GM23338 (cell line): ENCODE measurements at regions not wholly inside any gene's neighbourhood (a gene's known extent, or its start where the extent isn't known, plus 50 kb on each side); places are given as distances from the start of the nearest gene placed in this dataset.
A peak's percentile ranks its signal among the peaks of the same experiment; 100 is the strongest.

Experiments
- ATAC-seq: fragments of 200-7000 bp; cut with Tn5 transposase; 3 replicates; pipeline ENCODE4 v1.9.1; 2020
- DNase-seq: peaks from one replicate; pipeline ENCODE4 v3.0.0-alpha.2; 2015; ENCODE audit warnings: low spot score
- H2AFZ ChIP-seq: fragments of 200-600 bp; sonication (generic); 2 replicates; pipeline ENCODE4 v1.8.0; 2016; ENCODE audit warnings: antibody characterized with exemption, mild to moderate bottlenecking, moderate library complexity
- H3F3A ChIP-seq: fragments of 200-600 bp; sonication (generic); replicated peaks from 2 replicates; pipeline ENCODE4 v1.8.0; 2017; ENCODE audit warnings: antibody characterized with exemption, mixed run types, low read depth
- H3K27ac ChIP-seq: fragments of 200-600 bp; sonication (generic); 2 replicates; pipeline ENCODE4 v1.6.1; 2016; ENCODE audit warnings: low read depth
- H3K27me3 ChIP-seq: fragments of 200-600 bp; sonication (generic); 2 replicates; pipeline ENCODE4 v1.8.0; 2016; ENCODE audit warnings: mild to moderate bottlenecking, mixed run types, moderate library complexity; ENCODE audit not compliant: insufficient read depth
- H3K36me3 ChIP-seq: fragments of 200-600 bp; sonication (generic); 2 replicates; pipeline ENCODE4 v1.8.0; 2016; ENCODE audit warnings: mild to moderate bottlenecking; ENCODE audit not compliant: insufficient read depth
- H3K4me1 ChIP-seq: fragments of 200-600 bp; sonication (generic); 2 replicates; pipeline ENCODE4 v1.8.0; 2016; ENCODE audit warnings: mild to moderate bottlenecking, moderate library complexity; ENCODE audit not compliant: insufficient read depth
- H3K4me2 ChIP-seq: fragments of 200-600 bp; sonication (generic); 2 replicates; pipeline ENCODE4 v1.7.1; 2017; ENCODE audit warnings: mixed run types
- H3K4me3 ChIP-seq: fragments of 200-600 bp; sonication (generic); 2 replicates; pipeline ENCODE4 v1.6.1; 2016; ENCODE audit warnings: mixed run types
- H3K79me2 ChIP-seq: fragments of 200-600 bp; sonication (generic); replicated peaks from 2 replicates; pipeline ENCODE4 v1.8.0; 2017; ENCODE audit warnings: mild to moderate bottlenecking; ENCODE audit not compliant: insufficient read depth
- H3K9me2 ChIP-seq: fragments of 200-600 bp; sonication (generic); 2 replicates; pipeline ENCODE4 v1.8.0; 2017; ENCODE audit not compliant: insufficient read depth
- H4K20me1 ChIP-seq: fragments of 200-600 bp; sonication (generic); replicated peaks from 2 replicates; pipeline ENCODE4 v1.8.0; 2017; ENCODE audit warnings: mild to moderate bottlenecking; ENCODE audit not compliant: insufficient read depth
- H3K27ac Mint-ChIP-seq: 2 replicates; pipeline ENCODE4 v1.8.0; 2020; ENCODE audit warnings: inconsistent platforms, mild to moderate bottlenecking, moderate library complexity, mixed read lengths
- H3K27me3 Mint-ChIP-seq: 3 replicates; pipeline ENCODE4 v1.8.0; 2022; ENCODE audit warnings: low read depth, mild to moderate bottlenecking, moderate library complexity, mixed read lengths, inconsistent platforms; ENCODE audit not compliant: insufficient read depth, poor library complexity
- H3K36me3 Mint-ChIP-seq: 3 replicates; pipeline ENCODE4 v1.8.0; 2021; ENCODE audit warnings: low read depth, mild to moderate bottlenecking, inconsistent platforms, moderate library complexity, mixed read lengths
- H3K4me1 Mint-ChIP-seq: 3 replicates; pipeline ENCODE4 v1.8.0; 2020; ENCODE audit warnings: mild to moderate bottlenecking, inconsistent platforms, mixed read lengths
- H3K4me3 Mint-ChIP-seq: 3 replicates; pipeline ENCODE4 v1.8.0; 2021; ENCODE audit warnings: moderate library complexity, mild to moderate bottlenecking, inconsistent platforms, mixed read lengths
- H3K9me3 Mint-ChIP-seq: 3 replicates; pipeline ENCODE4 v1.8.0; 2020; ENCODE audit warnings: moderate library complexity, mild to moderate bottlenecking, inconsistent platforms, mixed read lengths
- CREB1 ChIP-seq: fragments of 250-450 bp; sonication (Bioruptor Pico); IDR thresholded peaks from 2 replicates; pipeline ENCODE4 v1.5.0; 2020; ENCODE audit warnings: low read depth, mild to moderate bottlenecking, moderate library complexity
- ETS1 ChIP-seq: IDR thresholded peaks from 2 replicates; pipeline ENCODE4 v1.6.1; 2016; ENCODE audit warnings: antibody characterized with exemption
- EZH2 ChIP-seq: fragments of 200-600 bp; sonication (generic); IDR thresholded peaks from one replicate; pipeline ENCODE4 v1.8.0; 2017; ENCODE audit warnings: antibody characterized with exemption, mild to moderate bottlenecking, low read depth; ENCODE audit not compliant: unreplicated experiment
- JUNB ChIP-seq: IDR thresholded peaks from one replicate; pipeline ENCODE4 v1.6.1; 2016; ENCODE audit warnings: antibody characterized with exemption; ENCODE audit not compliant: unreplicated experiment
- NANOG ChIP-seq: IDR thresholded peaks from 2 replicates; pipeline ENCODE4 v1.6.1; 2016; ENCODE audit warnings: antibody characterized with exemption, borderline replicate concordance
- POLR2AphosphoS5 ChIP-seq: IDR thresholded peaks from 2 replicates; pipeline ENCODE4 v1.6.1; 2016; ENCODE audit warnings: antibody characterized with exemption, low read depth
- REST ChIP-seq: IDR thresholded peaks from one replicate; pipeline ENCODE4 v1.6.1; 2018; ENCODE audit warnings: antibody characterized with exemption; ENCODE audit not compliant: unreplicated experiment
- STAT1 ChIP-seq: IDR thresholded peaks from one replicate; pipeline ENCODE4 v1.6.1; 2016; ENCODE audit warnings: antibody characterized with exemption; ENCODE audit not compliant: unreplicated experiment
- ZNF114 ChIP-seq: fragments of 250-450 bp; sonication (Bioruptor Pico); IDR thresholded peaks from 2 replicates; pipeline ENCODE4 v1.5.0; 2020; ENCODE audit warnings: mild to moderate bottlenecking, moderate library complexity
- ZNF331 ChIP-seq: fragments of 250-450 bp; sonication (Bioruptor Pico); IDR thresholded peaks from 2 replicates; pipeline ENCODE4 v1.5.0; 2020; ENCODE audit warnings: low read depth, mild to moderate bottlenecking, moderate library complexity
- ZNF462 ChIP-seq: fragments of 250-450 bp; sonication (Bioruptor Pico); IDR thresholded peaks from 2 replicates; pipeline ENCODE4 v1.5.0; 2020; ENCODE audit warnings: mild to moderate bottlenecking, moderate library complexity

GRCh38 chr9:86812616-86813015 is 134.7 kb downstream of the GAS1 start:
- Histone ChIP-seq H3K4me3 (no peak overlapping the region), H3K27ac (no peak overlapping the region), H3K79me2 (no peaks in the 10 kb centered on the region), H3K4me1 (peaks cover 8% of the 10 kb centered on the region), H4K20me1 (no peaks in the 10 kb centered on the region), H3K4me2 (no peak overlapping the region), H3F3A (no peaks in the 10 kb centered on the region), H2AFZ (no peak overlapping the region), H3K36me3 (no peaks in the 10 kb centered on the region), H3K9me2 (no peaks in the 10 kb centered on the region), H3K27me3 (no peaks in the 10 kb centered on the region)
- Mint-ChIP-seq H3K9me3 (peaks cover 10% of the 10 kb centered on the region), H3K27ac (no peak overlapping the region), H3K27me3 (peaks cover 2% of the 10 kb centered on the region), H3K4me3 (no peak overlapping the region), H3K36me3 (peaks cover 3% of the 10 kb centered on the region; the same call in 1 of the 3 replicates), H3K4me1 (no peaks in the 10 kb centered on the region)
- DNase-seq (no peak), ATAC-seq (no peak)
- no peak for TF ChIP-seq POLR2AphosphoS5
- TF ChIP-seq NANOG: no peak
- TF ChIP-seq REST: no peak
- TF ChIP-seq JUNB: no peak
- no peak for TF ChIP-seq STAT1

GRCh38 chr9:86809759-86810367 is 137.4 kb downstream of the GAS1 start:
- H3K9me3 Mint-ChIP-seq: no peaks in the 10 kb centered on the region
- H3K36me3 Mint-ChIP-seq: no peaks in the 10 kb centered on the region
- TF ChIP-seq ZNF114 (CRISPR knock-in tag) (no peak), ZNF331 (CRISPR knock-in tag) (no peak), NANOG (no peak), ETS1 (no peak), POLR2AphosphoS5 (no peak), ZNF462 (CRISPR knock-in tag) (no peak), CREB1 (CRISPR knock-in tag) (no peak), EZH2 (no peak)

More at GRCh38 chr9:86809759-86810367, 137.4 kb downstream of the GAS1 start:
- ATAC-seq: no peak
- Histone ChIP-seq H3K9me2 (no peaks in the 10 kb centered on the region), H3K79me2 (no peaks in the 10 kb centered on the region), H3K4me2 (no peak overlapping the region), H3K27ac (no peak overlapping the region), H2AFZ (no peak overlapping the region), H4K20me1 (no peaks in the 10 kb centered on the region), H3K4me3 (no peak overlapping the region), H3K27me3 (no peaks in the 10 kb centered on the region), H3F3A (no peaks in the 10 kb centered on the region), H3K4me1 (peaks cover 12% of the 10 kb centered on the region), H3K36me3 (no peaks in the 10 kb centered on the region)
- Mint-ChIP-seq H3K4me1 (no peaks in the 10 kb centered on the region), H3K27ac (no peak overlapping the region; the same call in 1 of the 2 replicates), H3K4me3 (no peak overlapping the region), H3K27me3 (peaks cover 2% of the 10 kb centered on the region)
- peak; percentile 40 for DNase-seq
